GM23248 (cell line): ENCODE measurements at regions not wholly inside any gene's neighbourhood (a gene's known extent, or its start where the extent isn't known, plus 50 kb on each side); places are given as distances from the start of the nearest gene placed in this dataset.
"Not testable (repeated sequence)": the region's sequence is repeated elsewhere in the genome, so short reads cannot be mapped to it uniquely, and the experiment has no call there.

Source experiments
- DNase-seq: peaks from one replicate; pipeline ENCODE4 v3.0.0-alpha.2; 2015
- H2AFZ ChIP-seq: fragments of 200-600 bp; sonication (generic); 2 replicates; pipeline ENCODE4 v1.6.1; 2016; ENCODE audit warnings: antibody characterized with exemption
- H3F3A ChIP-seq: fragments of 200-600 bp; sonication (generic); 2 replicates; pipeline ENCODE4 v1.6.1; 2016; ENCODE audit warnings: mild to moderate bottlenecking, antibody characterized with exemption, mixed run types; ENCODE audit not compliant: insufficient read depth
- H3K27ac ChIP-seq: fragments of 200-600 bp; sonication (generic); 2 replicates; pipeline ENCODE4 v1.5.1; 2016; ENCODE audit warnings: mild to moderate bottlenecking
- H3K27me3 ChIP-seq: fragments of 200-600 bp; sonication (generic); replicated peaks from 2 replicates; pipeline ENCODE4 v1.6.1; 2016; ENCODE audit warnings: mild to moderate bottlenecking; ENCODE audit not compliant: insufficient read depth
- H3K36me3 ChIP-seq: fragments of 200-600 bp; sonication (generic); 2 replicates; pipeline ENCODE4 v1.6.1; 2016; ENCODE audit warnings: low read depth, mild to moderate bottlenecking
- H3K4me1 ChIP-seq: fragments of 200-600 bp; sonication (generic); 2 replicates; pipeline ENCODE4 v1.6.1; 2016; ENCODE audit warnings: mild to moderate bottlenecking; ENCODE audit not compliant: insufficient read depth
- H3K4me2 ChIP-seq: fragments of 200-600 bp; sonication (generic); one replicate; pipeline ENCODE4 v1.6.1; 2016; ENCODE audit warnings: mild to moderate bottlenecking; ENCODE audit not compliant: unreplicated experiment
- H3K4me3 ChIP-seq: fragments of 200-600 bp; sonication (generic); 2 replicates; pipeline ENCODE4 v1.5.1; 2016; ENCODE audit warnings: mild to moderate bottlenecking
- H3K79me2 ChIP-seq: fragments of 200-600 bp; sonication (generic); 2 replicates; pipeline ENCODE4 v1.6.1; 2016; ENCODE audit warnings: mild to moderate bottlenecking; ENCODE audit not compliant: insufficient read depth
- H3K9ac ChIP-seq: fragments of 200-600 bp; sonication (generic); 2 replicates; pipeline ENCODE4 v1.6.1; 2016; ENCODE audit warnings: mild to moderate bottlenecking
- H3K9me2 ChIP-seq: fragments of 200-600 bp; sonication (generic); 2 replicates; pipeline ENCODE4 v1.6.1; 2016; ENCODE audit warnings: mixed run types, mild to moderate bottlenecking, moderate library complexity; ENCODE audit not compliant: insufficient read depth
- H3K9me3 ChIP-seq: fragments of 200-600 bp; sonication (generic); one replicate; pipeline ENCODE4 v1.6.1; 2017; ENCODE audit warnings: low read depth
- H4K20me1 ChIP-seq: fragments of 200-600 bp; sonication (generic); 2 replicates; pipeline ENCODE4 v1.6.0; 2016; ENCODE audit not compliant: insufficient read depth
- EZH2 ChIP-seq: fragments of 200-600 bp; sonication (generic); IDR thresholded peaks from 2 replicates; pipeline ENCODE4 v1.6.1; 2018; ENCODE audit warnings: antibody characterized with exemption, mild to moderate bottlenecking; ENCODE audit not compliant: insufficient read depth, poor library complexity, severe bottlenecking
- EZH2phosphoT487 ChIP-seq: fragments of 200-600 bp; sonication (generic); IDR thresholded peaks from 2 replicates; pipeline ENCODE4 v1.6.1; 2018; ENCODE audit warnings: antibody characterized with exemption, moderate library complexity, mild to moderate bottlenecking, low read depth; ENCODE audit not compliant: insufficient read depth
- WGBS, 2 experiments: methylation state at CpG; one replicate each; pipeline ENCODE4 v1.1.6; 2015 to 2017; ENCODE audit warnings: low lambda C conversion rate in 2 of 2, low coverage in 1 of 2; ENCODE audit errors: missing lambda C conversion rate in 2 of 2; 5-methylcytosine and 5-hydroxymethylcytosine counted together
- in situ Hi-C: fragments of 300-500 bp; cut with MboI; formaldehyde crosslinking; loops from 2 replicates; pipeline ENCODE4 v1.15.0; 2020

GRCh38 chr14:49036984-49037516 lies 549.1 kb downstream of the RPS29 start:
- Histone ChIP-seq H3K4me2 (no peak overlapping the region), H4K20me1 (no peaks in the 10 kb centered on the region), H3K9me2 (no peaks in the 10 kb centered on the region), H3K27ac (no peak overlapping the region), H2AFZ (no peak overlapping the region), H3K4me1 (no peaks in the 10 kb centered on the region), H3K4me3 (no peak overlapping the region), H3F3A (no peaks in the 10 kb centered on the region), H3K9ac (no peak overlapping the region), H3K27me3 (no peaks in the 10 kb centered on the region), H3K36me3 (no peaks in the 10 kb centered on the region), H3K79me2 (no peaks in the 10 kb centered on the region), H3K9me3 (no peaks in the 10 kb centered on the region)
- no peak for TF ChIP-seq EZH2phosphoT487
- TF ChIP-seq EZH2, result no peak
- in situ Hi-C loops, result no loop called here
- DNase-seq, result no peak
- 12 to 14% methylated on average over 8 of the region's 8 CpGs for WGBS, 2 experiments

GRCh38 chr14:49036266-49036665 lies 549.9 kb downstream of the RPS29 start:
- no peaks in the 10 kb centered on the region for H3K27me3 ChIP-seq
- H3K27ac ChIP-seq, result no peak overlapping the region
- H3K4me3 ChIP-seq, result no peak overlapping the region
- no peaks in the 10 kb centered on the region for H3K9me3 ChIP-seq
- H3K36me3 ChIP-seq, result no peaks in the 10 kb centered on the region
- H3K79me2 ChIP-seq, result no peaks in the 10 kb centered on the region
- H2AFZ ChIP-seq, result no peak overlapping the region
- no peaks in the 10 kb centered on the region for H3K9me2 ChIP-seq
- WGBS, 2 experiments, result 45 to 53% methylated on average over 5 of the region's 5 CpGs
- no peaks in the 10 kb centered on the region for H3F3A ChIP-seq
- H4K20me1 ChIP-seq, result no peaks in the 10 kb centered on the region
- in situ Hi-C loops, result no loop called here
- TF ChIP-seq EZH2 (no peak), EZH2phosphoT487 (no peak)
- H3K4me1 ChIP-seq, result no peaks in the 10 kb centered on the region
- no peak overlapping the region for H3K4me2 ChIP-seq
- no peak overlapping the region for H3K9ac ChIP-seq
- DNase-seq, result no peak

GRCh38 chr14:49033131-49033530 lies 553.0 kb downstream of the RPS29 start:
- no peak for DNase-seq
- H3F3A ChIP-seq, result no peaks in the 10 kb centered on the region
- no peak overlapping the region for H3K4me3 ChIP-seq
- in situ Hi-C loops, result no loop called here
- H3K9me3 ChIP-seq, result no peaks in the 10 kb centered on the region
- no peak overlapping the region for H3K4me2 ChIP-seq
- no peak for TF ChIP-seq EZH2
- TF ChIP-seq EZH2phosphoT487, result no peak
- WGBS, 2 experiments, result 53 to 55% methylated on average over 8 of the region's 8 CpGs
- no peak overlapping the region for H2AFZ ChIP-seq
- no peaks in the 10 kb centered on the region for H3K9me2 ChIP-seq
- no peaks in the 10 kb centered on the region for H3K27me3 ChIP-seq
- H3K9ac ChIP-seq, result no peak overlapping the region
- no peaks in the 10 kb centered on the region for H4K20me1 ChIP-seq
- no peaks in the 10 kb centered on the region for H3K79me2 ChIP-seq
- H3K4me1 ChIP-seq, result no peaks in the 10 kb centered on the region
- no peak overlapping the region for H3K27ac ChIP-seq
- no peaks in the 10 kb centered on the region for H3K36me3 ChIP-seq

GRCh38 chr14:49031710-49032109 lies 554.5 kb downstream of the RPS29 start:
- H3K79me2 ChIP-seq, H3K4me3 ChIP-seq, DNase-seq, H3F3A ChIP-seq, H3K27me3 ChIP-seq, H4K20me1 ChIP-seq, H3K4me2 ChIP-seq, H2AFZ ChIP-seq, H3K4me1 ChIP-seq, H3K9ac ChIP-seq, H3K27ac ChIP-seq, in situ Hi-C loops, H3K9me2 ChIP-seq, H3K36me3 ChIP-seq, H3K9me3 ChIP-seq: not testable (repeated sequence)
- WGBS, 2 experiments, result 22 to 23% methylated on average over 6 of the region's 6 CpGs

- H3K36me3 ChIP-seq, result no peaks in the 10 kb centered on the region
- H3K79me2 ChIP-seq, result no peaks in the 10 kb centered on the region
- DNase-seq, result no peak
- no peaks in the 10 kb centered on the region for H3K4me1 ChIP-seq
- no peaks in the 10 kb centered on the region for H3K9me2 ChIP-seq
- no peak overlapping the region for H3K4me3 ChIP-seq
- H3F3A ChIP-seq, result no peaks in the 10 kb centered on the region
- H3K9ac ChIP-seq, result no peak overlapping the region
- H4K20me1 ChIP-seq, result no peaks in the 10 kb centered on the region
- H3K27ac ChIP-seq, result no peak overlapping the region
- H3K9me3 ChIP-seq, result no peaks in the 10 kb centered on the region
- WGBS, 2 experiments, result 19 to 21% methylated on average over 1 of the region's 1 CpG
- TF ChIP-seq EZH2 (no peak), EZH2phosphoT487 (no peak)
- no peak overlapping the region for H2AFZ ChIP-seq
- in situ Hi-C loops, result no loop called here
- H3K27me3 ChIP-seq, result no peaks in the 10 kb centered on the region
- H3K4me2 ChIP-seq, result no peak overlapping the region
Observed at GRCh38 chr14:49019467-49020115, 566.6 kb downstream of the RPS29 start.
